Panc1 (cell line): ENCODE measurements at regions not wholly inside any gene's neighbourhood (a gene's known extent, or its start where the extent isn't known, plus 50 kb on each side); places are given as distances from the start of the nearest gene placed in this dataset.
"Not testable (repeated sequence)": the region's sequence is repeated elsewhere in the genome, so short reads cannot be mapped to it uniquely, and the experiment has no call there.

Source experiments
- CTCF ChIP-seq: fragments of 450-650 bp; IDR thresholded peaks from 2 replicates; pipeline ENCODE4 v1.5.1; 2017; ENCODE audit warnings: mild to moderate bottlenecking
- POLR2AphosphoS5 ChIP-seq: IDR thresholded peaks from 2 replicates; pipeline ENCODE4 v1.6.1; 2012; ENCODE audit warnings: mild to moderate bottlenecking, low read depth, low read length, moderate library complexity
- REST ChIP-seq, 2 experiments: IDR thresholded peaks; 2 replicates each; pipeline ENCODE4 v1.6.1; 2011 to 2012; ENCODE audit warnings: low read depth in 2 of 2, control low read depth in 1 of 2, low read length in 1 of 2, mild to moderate bottlenecking in 1 of 2, moderate library complexity in 1 of 2; ENCODE audit not compliant: insufficient read depth in 1 of 2
- TCF7L2 ChIP-seq: IDR thresholded peaks from 2 replicates; pipeline ENCODE4 v1.6.1; 2011; ENCODE audit warnings: mild to moderate bottlenecking, low read depth, low read length, inconsistent platforms

GRCh38 chr15:101938555-101938954, 126.6 kb downstream of the OR4F15 start:
- TF ChIP-seq CTCF; POLR2AphosphoS5; REST (IDR thresholded peaks at IDR 0.05; ENCODE audit: insufficient read depth in 1 of 2, low read depth in 2 of 2, low read length in 1 of 2); TCF7L2: not testable (repeated sequence)
